SK-N-SH (cell line): ENCODE measurements at regions not wholly inside any gene's neighbourhood (a gene's known extent, or its start where the extent isn't known, plus 50 kb on each side); places are given as distances from the start of the nearest gene placed in this dataset.

Experiments
- CTCF ChIA-PET: fragments of 300-600, 350-600 bp; formaldehyde crosslinking; extraction: SDS; loops from one replicate; lab custom pipeline; 2021; lab: Yijun Ruan, JAX
- POLR2A ChIA-PET: fragments of 350-600 bp; sonication (Branson Sonifier 250); formaldehyde crosslinking; extraction: SDS; loops from one replicate; lab custom pipeline; 2020; ENCODE audit warnings: antibody characterized with exemption, inconsistent platforms; lab: Yijun Ruan, JAX
- DNase-seq: peaks from one replicate; pipeline ENCODE4 v3.0.0; 2012
- H2AFZ ChIP-seq: fragments of 200-600 bp; sonication (generic); 2 replicates; pipeline ENCODE4 v1.8.1; 2016; ENCODE audit warnings: antibody characterized with exemption, mild to moderate bottlenecking, low read depth
- H3F3A ChIP-seq: fragments of 200-600 bp; sonication (generic); replicated peaks from 2 replicates; pipeline ENCODE3; 2016; ENCODE audit warnings: antibody characterized with exemption, mild to moderate bottlenecking; ENCODE audit not compliant: insufficient read depth
- H3K27ac ChIP-seq, 2 experiments: fragments of 200-500 bp in 1 of 2; fragments of 200-600 bp in 1 of 2; sonication (Bioruptor generic) in 1 of 2; sonication (generic), shearing (Covaris generic) in 1 of 2; 2 replicates each; pipeline versions ENCODE4 v1.5.1 to v1.6.1; 2014 to 2016; ENCODE audit warnings: low read depth in 2 of 2, inconsistent platforms in 1 of 2, low read length in 1 of 2, mild to moderate bottlenecking in 1 of 2, mixed read lengths in 1 of 2
- H3K27me3 ChIP-seq: fragments of 200-600 bp; sonication (generic), shearing (Covaris generic); 2 replicates; pipeline ENCODE4 v1.6.1; 2016; ENCODE audit warnings: mixed run types; ENCODE audit not compliant: insufficient read depth
- H3K36me3 ChIP-seq, 2 experiments: fragments of 200-500 bp in 1 of 2; fragments of 200-600 bp in 1 of 2; sonication (Bioruptor generic) in 1 of 2; sonication (generic) in 1 of 2; replicated peaks in 1 of 2; 2 replicates each; pipeline versions ENCODE3 to v1.5.1; 2014 to 2016; ENCODE audit warnings: low read length in 1 of 2, mild to moderate bottlenecking in 1 of 2; ENCODE audit not compliant: insufficient read depth in 2 of 2, control insufficient read depth in 1 of 2
- H3K4me1 ChIP-seq, 2 experiments: fragments of 200-500 bp in 1 of 2; fragments of 200-600 bp in 1 of 2; sonication (Bioruptor generic) in 1 of 2; sonication (generic), shearing (Covaris generic) in 1 of 2; 2 replicates each; pipeline versions ENCODE4 v1.5.1 to v1.6.1; 2014 to 2016; ENCODE audit warnings: low read depth in 1 of 2, low read length in 1 of 2, mixed run types in 1 of 2; ENCODE audit not compliant: insufficient read depth in 2 of 2, control insufficient read depth in 1 of 2
- H3K4me2 ChIP-seq: fragments of 200-600 bp; sonication (generic), shearing (Covaris generic); 2 replicates; pipeline ENCODE4 v1.6.1; 2017; ENCODE audit warnings: mixed run types
- H3K4me3 ChIP-seq, 2 experiments: fragments of 200-500 bp in 1 of 2; fragments of 200-600 bp in 1 of 2; sonication (Bioruptor generic) in 1 of 2; sonication (generic), shearing (Covaris generic) in 1 of 2; 2 replicates each; pipeline versions ENCODE4 v1.5.1 to v1.8.1; 2014 to 2016; ENCODE audit warnings: low read depth in 2 of 2, inconsistent platforms in 1 of 2, low read length in 1 of 2, mild to moderate bottlenecking in 1 of 2, mixed read lengths in 1 of 2, moderate library complexity in 1 of 2
- H3K79me2 ChIP-seq: fragments of 200-600 bp; sonication (generic); 2 replicates; pipeline ENCODE4 v1.8.1; 2017; ENCODE audit warnings: mild to moderate bottlenecking; ENCODE audit not compliant: insufficient read depth
- H3K9ac ChIP-seq: fragments of 200-600 bp; sonication (generic); 2 replicates; pipeline ENCODE4 v1.6.1; 2017; ENCODE audit warnings: mixed run types
- H3K9me2 ChIP-seq: fragments of 200-600 bp; sonication (generic); 2 replicates; pipeline ENCODE4 v1.6.1; 2017; ENCODE audit warnings: mixed run types
- H3K9me3 ChIP-seq: fragments of 200-600 bp; sonication (generic); 2 replicates; pipeline ENCODE4 v1.6.1; 2017; ENCODE audit warnings: mixed run types, mild to moderate bottlenecking, moderate library complexity
- H4K20me1 ChIP-seq: fragments of 200-600 bp; sonication (generic); 2 replicates; pipeline ENCODE4 v1.6.1; 2017; ENCODE audit warnings: mild to moderate bottlenecking, mixed run types; ENCODE audit not compliant: insufficient read depth
- CHD2 ChIP-seq: fragments of 150-350 bp; IDR thresholded peaks from 2 replicates; pipeline ENCODE4 v1.6.1; 2018; ENCODE audit warnings: low read length; ENCODE audit not compliant: partially characterized antibody
- CTCF ChIP-seq: fragments of 200-600 bp; sonication (generic); IDR thresholded peaks from 2 replicates; pipeline ENCODE4 v1.6.1; 2017; ENCODE audit warnings: antibody characterized with exemption, mild to moderate bottlenecking, moderate library complexity
- EP300 ChIP-seq, 2 experiments: IDR thresholded peaks; 2 replicates each; pipeline versions ENCODE4 v1.4.0 to v1.6.1; 2012; ENCODE audit warnings: borderline replicate concordance in 1 of 2, low read depth in 1 of 2, low read length in 1 of 2
- EZH2phosphoT487 ChIP-seq: fragments of 200-600 bp; sonication (generic); IDR thresholded peaks from 2 replicates; pipeline ENCODE4 v1.6.1; 2017; ENCODE audit warnings: low read depth, mixed run types, mild to moderate bottlenecking, antibody characterized with exemption, moderate library complexity, borderline replicate concordance
- FOSL2 ChIP-seq: IDR thresholded peaks from 2 replicates; pipeline ENCODE4 v1.4.0; 2012; ENCODE audit warnings: low read depth, mild to moderate bottlenecking, moderate library complexity, borderline replicate concordance
- FOXM1 ChIP-seq: IDR thresholded peaks from 2 replicates; pipeline ENCODE4 v1.4.0; 2012; ENCODE audit warnings: low read depth, mild to moderate bottlenecking
- GABPA ChIP-seq: IDR thresholded peaks from 2 replicates; pipeline ENCODE4 v1.4.0; 2012; ENCODE audit warnings: low read depth, mild to moderate bottlenecking
- IRF3 ChIP-seq: fragments of 150-350 bp; IDR thresholded peaks from 2 replicates; pipeline ENCODE4 v1.6.1; 2016; ENCODE audit warnings: mild to moderate bottlenecking, low read depth, low read length
- MEF2A ChIP-seq: IDR thresholded peaks from 2 replicates; pipeline ENCODE4 v1.4.0; 2012; ENCODE audit warnings: low read depth, borderline replicate concordance
- POLR2AphosphoS5 ChIP-seq: IDR thresholded peaks from 2 replicates; pipeline ENCODE4 v1.6.1; 2012; ENCODE audit warnings: low read depth, low read length
- RAD21 ChIP-seq: IDR thresholded peaks from 2 replicates; pipeline ENCODE4 v1.6.1; 2012; ENCODE audit warnings: mild to moderate bottlenecking, low read length
- RCOR1 ChIP-seq: fragments of 150-350 bp; IDR thresholded peaks from 2 replicates; pipeline ENCODE4 v1.6.1; 2017; ENCODE audit warnings: antibody characterized with exemption, low read length
- REST ChIP-seq: IDR thresholded peaks from 2 replicates; pipeline ENCODE4 v1.6.1; 2012; ENCODE audit warnings: mild to moderate bottlenecking, low read depth, low read length, moderate library complexity
- SIN3A ChIP-seq: IDR thresholded peaks from 2 replicates; pipeline ENCODE4 v1.6.1; 2012; ENCODE audit warnings: low read depth, mild to moderate bottlenecking, low read length, moderate library complexity, borderline replicate concordance
- TAF1 ChIP-seq: IDR thresholded peaks from 2 replicates; pipeline ENCODE4 v1.6.1; 2012; ENCODE audit warnings: low read depth, mild to moderate bottlenecking, low read length, moderate library complexity, borderline replicate concordance
- TEAD4 ChIP-seq: IDR thresholded peaks from 2 replicates; pipeline ENCODE4 v1.4.0; 2012; ENCODE audit warnings: mild to moderate bottlenecking, borderline replicate concordance; ENCODE audit not compliant: insufficient read depth
- USF1 ChIP-seq: IDR thresholded peaks from 2 replicates; pipeline ENCODE4 v1.4.0; 2012; ENCODE audit warnings: low read depth, borderline replicate concordance
- ZBTB33 ChIP-seq: IDR thresholded peaks from 2 replicates; pipeline ENCODE4 v1.4.0; 2012; ENCODE audit warnings: low read depth, borderline replicate concordance
- WGBS: methylation state at CpG from one replicate; pipeline ENCODE4 v1.1.6; 2017; ENCODE audit warnings: low lambda C conversion rate; 5-methylcytosine and 5-hydroxymethylcytosine counted together

GRCh38 chr10:30127120-30127541 is 67.7 kb upstream of the JCAD start:
- 91% methylated on average over 10 of the region's 10 CpGs for WGBS
- H3K4me1 ChIP-seq: no peaks in the 10 kb centered on the region
- no peaks in the 10 kb centered on the region for H3F3A ChIP-seq
- no peak overlapping the region for H3K4me3 ChIP-seq
- H3K9ac ChIP-seq: no peak overlapping the region
- TF ChIP-seq RAD21 (no peak), RCOR1 (no peak), SIN3A (no peak), CTCF (no peak)
- no peaks in the 10 kb centered on the region for H3K79me2 ChIP-seq
- no peak overlapping the region for H3K27ac ChIP-seq
- H3K27me3 ChIP-seq: no peaks in the 10 kb centered on the region
- no peak overlapping the region for H2AFZ ChIP-seq
- CTCF ChIA-PET: no interaction called here
- POLR2A ChIA-PET: no interaction called here
- no peaks in the 10 kb centered on the region for H3K36me3 ChIP-seq
- no peak overlapping the region for H3K4me2 ChIP-seq
- H3K9me2 ChIP-seq: no peaks in the 10 kb centered on the region
- no peaks in the 10 kb centered on the region for H3K9me3 ChIP-seq
- no peaks in the 10 kb centered on the region for H4K20me1 ChIP-seq
- DNase-seq: no peak

GRCh38 chr10:30125496-30125895 is 66.1 kb upstream of the JCAD start:
- Histone ChIP-seq H3K79me2 (no peaks in the 10 kb centered on the region), H3K4me1 (no peaks in the 10 kb centered on the region), H3K4me3 (no peak overlapping the region), H3K4me2 (no peak overlapping the region), H3K27ac (no peak overlapping the region), H3K36me3 (no peaks in the 10 kb centered on the region), H3K9me2 (no peaks in the 10 kb centered on the region), H3K9me3 (no peaks in the 10 kb centered on the region), H3K27me3 (no peaks in the 10 kb centered on the region), H4K20me1 (no peaks in the 10 kb centered on the region), H3F3A (no peaks in the 10 kb centered on the region), H3K9ac (no peak overlapping the region), H2AFZ (no peak overlapping the region)
- no peak for TF ChIP-seq CHD2
- TF ChIP-seq GABPA: no peak
- no peak for TF ChIP-seq IRF3
- TF ChIP-seq USF1: no peak
- TF ChIP-seq FOXM1: no peak
- no peak for TF ChIP-seq TAF1
- no peak for TF ChIP-seq MEF2A
- no peak for TF ChIP-seq TEAD4
- no peak for TF ChIP-seq FOSL2
- no peak for TF ChIP-seq REST
- no peak for TF ChIP-seq ZBTB33
- no peak for TF ChIP-seq EP300 (IDR thresholded peaks at IDR 0.05; ENCODE audit: borderline replicate concordance in 1 of 2, low read depth in 1 of 2, low read length in 1 of 2)
- no peak for TF ChIP-seq EZH2phosphoT487
- no peak for TF ChIP-seq POLR2AphosphoS5
- TF ChIP-seq RCOR1: no peak
- DNase-seq: no peak
- ChIA-PET CTCF (no interaction called here), POLR2A (no interaction called here)
- 84% methylated on average over 2 of the region's 2 CpGs for WGBS
